GM12878 (cell line): ENCODE measurements at regions not wholly inside any gene's neighbourhood (a gene's known extent, or its start where the extent isn't known, plus 50 kb on each side); places are given as distances from the start of the nearest gene placed in this dataset.

Source experiments
- ATAC-seq: fragments of 200-7000 bp; cut with Tn5 transposase; 3 replicates; pipeline ENCODE4 v1.9.1; 2020; ENCODE audit warnings: mild to moderate bottlenecking, moderate library complexity
- BruUV-seq: library from RNA; stranded (reverse); fragments of 400-500 nt; replicated peaks from 2 replicates; lab custom pipeline; 2021; lab: Mats Ljungman, UMichigan
- CTCF ChIA-PET: fragments of 300-600 bp; sonication (Branson Sonifier 250); formaldehyde crosslinking; extraction: SDS; loops from one replicate; lab custom pipeline; 2021; ENCODE audit warnings: inconsistent platforms; lab: Yijun Ruan, JAX
- POLR2A ChIA-PET: fragments of 350-600 bp; formaldehyde crosslinking; extraction: SDS; loops from one replicate; lab custom pipeline; 2021; ENCODE audit warnings: inconsistent platforms; lab: Charles Lee
- RAD21 ChIA-PET: fragments of 300-600 bp; sonication (Branson Sonifier 250); formaldehyde crosslinking; loops from one replicate; lab custom pipeline; 2023; ENCODE audit warnings: antibody characterized with exemption; ENCODE audit not compliant: unreplicated experiment; lab: Charles Lee
- SMC1A ChIA-PET: fragments of 300-600 bp; sonication (Branson Sonifier 250); formaldehyde crosslinking; loops from one replicate; lab custom pipeline; 2023; ENCODE audit not compliant: unreplicated experiment, uncharacterized antibody; lab: Charles Lee
- DNase-seq: peaks from one replicate; pipeline ENCODE4 v3.0.0-alpha.2; 2011; ENCODE audit warnings: low read depth, low spot score
- FAIRE-seq: peaks from 3 replicates; lab custom pipeline; 2011; peaks lifted over from hg19 to GRCh38; lab: Jason Lieb, UNC
- H2AFZ ChIP-seq: 2 replicates; pipeline ENCODE4 v1.6.0; 2011; ENCODE audit warnings: low read depth, low read length, control low read depth; ENCODE audit not compliant: control insufficient read depth
- H3K27ac ChIP-seq: 2 replicates; pipeline ENCODE4 v1.5.1; 2011; ENCODE audit warnings: control low read depth; ENCODE audit not compliant: control insufficient read depth, insufficient read depth
- H3K27me3 ChIP-seq, 2 experiments: replicated peaks in 1 of 2; 2 replicates each; pipeline versions ENCODE4 v1.6.0 to v1.6.1; 2011; ENCODE audit warnings: low read length in 1 of 2; ENCODE audit not compliant: control insufficient read depth in 2 of 2, insufficient read depth in 2 of 2
- H3K36me3 ChIP-seq, 2 experiments: 2 replicates each; pipeline ENCODE4 v1.5.1; 2011; ENCODE audit warnings: low read length in 1 of 2; ENCODE audit not compliant: control insufficient read depth in 2 of 2, insufficient read depth in 2 of 2
- H3K4me1 ChIP-seq: 2 replicates; pipeline ENCODE4 v1.6.1; 2011; ENCODE audit warnings: mild to moderate bottlenecking, low read length, moderate library complexity, mixed read lengths; ENCODE audit not compliant: control insufficient read depth, insufficient read depth
- H3K4me2 ChIP-seq: 2 replicates; pipeline ENCODE4 v1.6.0; 2011; ENCODE audit warnings: control low read depth; ENCODE audit not compliant: control insufficient read depth, insufficient read depth
- H3K4me3 ChIP-seq: fragments of 200-600 bp; sonication (generic); 2 replicates; pipeline ENCODE4 v1.5.1; 2016
- H3K79me2 ChIP-seq: 2 replicates; pipeline ENCODE4 v1.6.0; 2011; ENCODE audit warnings: low read length; ENCODE audit not compliant: control insufficient read depth, insufficient read depth
- H3K9ac ChIP-seq: 2 replicates; pipeline ENCODE4 v1.8.0; 2011; ENCODE audit warnings: low read length, control low read depth, mixed read lengths; ENCODE audit not compliant: control insufficient read depth, insufficient read depth
- H3K9me3 ChIP-seq: replicated peaks from 3 replicates; pipeline ENCODE4 v1.5.1; 2011; ENCODE audit warnings: mild to moderate bottlenecking, low read length; ENCODE audit not compliant: control insufficient read depth, insufficient read depth
- H4K20me1 ChIP-seq: 2 replicates; pipeline ENCODE4 v1.6.0; 2011; ENCODE audit not compliant: control insufficient read depth, insufficient read depth
- ATF7 ChIP-seq: fragments of 450-650 bp; IDR thresholded peaks from 2 replicates; pipeline ENCODE4 v1.6.1; 2016; ENCODE audit warnings: low read depth, mild to moderate bottlenecking
- BCL11A ChIP-seq: IDR thresholded peaks from 2 replicates; pipeline ENCODE4 v1.6.1; 2011; ENCODE audit warnings: low read depth, low read length
- CBFB ChIP-seq: IDR thresholded peaks from 2 replicates; pipeline ENCODE4 v1.6.1; 2016; ENCODE audit warnings: antibody characterized with exemption, low read depth
- CHD1 ChIP-seq: IDR thresholded peaks from 2 replicates; pipeline ENCODE4 v1.6.1; 2012; ENCODE audit warnings: low read depth, low read length, improper control_type of control experiment
- IRF3 ChIP-seq: fragments of 450-650 bp; IDR thresholded peaks from 2 replicates; pipeline ENCODE4 v1.6.1; 2014; ENCODE audit warnings: mild to moderate bottlenecking
- IRF4 ChIP-seq: IDR thresholded peaks from 2 replicates; pipeline ENCODE4 v1.6.1; 2011; ENCODE audit warnings: low read depth, low read length
- JUNB ChIP-seq: IDR thresholded peaks from 2 replicates; pipeline ENCODE4 v1.6.1; 2016; ENCODE audit warnings: antibody characterized with exemption, mild to moderate bottlenecking
- MAX ChIP-seq: IDR thresholded peaks from 2 replicates; pipeline ENCODE4 v1.6.1; 2012; ENCODE audit warnings: low read depth, low read length, improper control_type of control experiment
- MYB ChIP-seq: fragments of 150-350 bp; IDR thresholded peaks from 2 replicates; pipeline ENCODE4 v1.6.1; 2014; ENCODE audit warnings: mild to moderate bottlenecking, low read depth, low read length, borderline replicate concordance
- NBN ChIP-seq: fragments of 450-650 bp; IDR thresholded peaks from 2 replicates; pipeline ENCODE4 v1.6.1; 2016
- PAX5 ChIP-seq: IDR thresholded peaks from 2 replicates; pipeline ENCODE4 v1.6.1; 2011; ENCODE audit warnings: low read depth, low read length, borderline replicate concordance
- PKNOX1 ChIP-seq: fragments of 450-650 bp; IDR thresholded peaks from 2 replicates; pipeline ENCODE4 v1.6.1; 2016; ENCODE audit warnings: mild to moderate bottlenecking
- RFX5 ChIP-seq: IDR thresholded peaks from 2 replicates; pipeline ENCODE4 v1.6.1; 2011; ENCODE audit warnings: low read depth, low read length, improper control_type of control experiment
- RUNX3 ChIP-seq: IDR thresholded peaks from 2 replicates; pipeline ENCODE4 v1.6.1; 2012; ENCODE audit warnings: low read length, inconsistent platforms
- STAT3 ChIP-seq: IDR thresholded peaks from 2 replicates; pipeline ENCODE4 v1.6.1; 2011; ENCODE audit warnings: low read depth, low read length, improper control_type of control experiment
- TCF12 ChIP-seq: IDR thresholded peaks from 2 replicates; pipeline ENCODE4 v1.6.1; 2011; ENCODE audit warnings: low read depth, mild to moderate bottlenecking, low read length
- ZBTB33 ChIP-seq: fragments of 450-650 bp; IDR thresholded peaks from 2 replicates; pipeline ENCODE4 v1.6.1; 2017; ENCODE audit warnings: mild to moderate bottlenecking
- ZNF384 ChIP-seq: IDR thresholded peaks from 2 replicates; pipeline ENCODE4 v1.6.1; 2012; ENCODE audit warnings: low read depth, mild to moderate bottlenecking, low read length, improper control_type of control experiment, borderline replicate concordance
- ZZZ3 ChIP-seq: IDR thresholded peaks from 2 replicates; pipeline ENCODE4 v1.6.1; 2011; ENCODE audit warnings: low read depth; ENCODE audit not compliant: control insufficient read depth, insufficient read length
- WGBS: methylation state at CpG from one replicate; pipeline ENCODE4 v1.1.6; 2016; ENCODE audit warnings: low lambda C conversion rate; ENCODE audit not compliant: insufficient replicate concordance, insufficient coverage; ENCODE audit errors: missing lambda C conversion rate; 5-methylcytosine and 5-hydroxymethylcytosine counted together
- in situ Hi-C: fragments of 300-500 bp; cut with MboI; formaldehyde crosslinking; loops from 9 replicates; pipeline ENCODE4 v1.14.3; 2018; ENCODE audit warnings: mixed read lengths
- intact Hi-C: fragments of 100-400 bp; cut with micrococcal nuclease; formaldehyde crosslinking; loops from one replicate; pipeline ENCODE4 v1.14.2; 2022; ENCODE audit not compliant: unreplicated experiment

GRCh38 chr11:116595305-116595880 lies 177.4 kb downstream of the BUD13 start:
- no peak for ATAC-seq
- no peak for DNase-seq
- intact Hi-C loops = no loop called here
- H3K4me2 ChIP-seq = no peak overlapping the region
- WGBS = 27% methylated on average over 13 of the region's 13 CpGs
- no peak overlapping the region for H2AFZ ChIP-seq
- H3K4me1 ChIP-seq = no peaks in the 10 kb centered on the region
- H3K36me3 ChIP-seq = no peaks in the 10 kb centered on the region
- in situ Hi-C loops = no loop called here
- TF ChIP-seq IRF3 = no peak
- no peak for TF ChIP-seq BCL11A
- TF ChIP-seq RUNX3 = no peak
- no peak for TF ChIP-seq ATF7
- no peak for TF ChIP-seq PAX5
- no peak for TF ChIP-seq CHD1
- TF ChIP-seq ZBTB33 = no peak
- no peak for TF ChIP-seq TCF12
- no peak for TF ChIP-seq JUNB
- TF ChIP-seq ZZZ3 = no peak
- no peak for TF ChIP-seq IRF4
- no peak for TF ChIP-seq STAT3
- no peak for TF ChIP-seq NBN
- no peak for TF ChIP-seq CBFB
- no peak for TF ChIP-seq RFX5
- TF ChIP-seq PKNOX1 = no peak
- no peak for TF ChIP-seq ZNF384
- TF ChIP-seq MAX = no peak
- no peak for TF ChIP-seq MYB
- H3K9me3 ChIP-seq = no peaks in the 10 kb centered on the region
- CTCF ChIA-PET = no interaction called here
- H3K27ac ChIP-seq = no peak overlapping the region
- SMC1A ChIA-PET = no interaction called here
- peaks cover 0 to 5% of the 10 kb centered on the region in 2 experiments; a peak in 2 of 4 replicates for H3K27me3 ChIP-seq
- no peak overlapping the region for H3K9ac ChIP-seq
- BruUV-seq = no TSS peak
- no peak overlapping the region for H3K4me3 ChIP-seq
- no peak for FAIRE-seq
- no peaks in the 10 kb centered on the region for H3K79me2 ChIP-seq
- POLR2A ChIA-PET = no interaction called here
- no peaks in the 10 kb centered on the region for H4K20me1 ChIP-seq
- RAD21 ChIA-PET = no interaction called here
